CD14-positive monocyte (primary cell): ENCODE measurements at regions not wholly inside any gene's neighbourhood (a gene's known extent, or its start where the extent isn't known, plus 50 kb on each side); places are given as distances from the start of the nearest gene placed in this dataset.

ENCODE experiments used
- DNase-seq, 3 donors: peaks; one replicate each; pipeline ENCODE4 v3.0.0-alpha.2; 2011 to 2022
- H2AFZ ChIP-seq: 2 replicates; pipeline ENCODE4 v1.6.0; 2012; ENCODE audit warnings: mild to moderate bottlenecking, low read depth, low read length, inconsistent platforms; ENCODE audit not compliant: insufficient read depth, poor library complexity, severe bottlenecking
- H3K27ac ChIP-seq, 2 donors: 1 replicate in 1 of 2; 2 replicates in 1 of 2; pipeline ENCODE4 v1.5.1; 2012 to 2013; ENCODE audit warnings: low read length in 2 of 2, control low read depth in 1 of 2, inconsistent platforms in 1 of 2, low read depth in 1 of 2, mild to moderate bottlenecking in 1 of 2
- H3K27me3 ChIP-seq, 2 donors: one replicate each; pipeline versions ENCODE4 v1.6.0 to v1.6.1; 2011 to 2013; ENCODE audit warnings: low read length in 2 of 2; ENCODE audit not compliant: control insufficient read depth in 2 of 2, insufficient read depth in 2 of 2
- H3K36me3 ChIP-seq, 2 donors: replicated peaks in 1 of 2; 1 replicate in 1 of 2; 2 replicates in 1 of 2; pipeline versions ENCODE4 v1.5.1 to v1.6.1; 2012 to 2013; ENCODE audit warnings: low read length in 2 of 2, control low read depth in 1 of 2, inconsistent platforms in 1 of 2, mild to moderate bottlenecking in 1 of 2; ENCODE audit not compliant: insufficient read depth in 2 of 2, control insufficient read depth in 1 of 2
- H3K4me1 ChIP-seq, 2 donors: 1 replicate in 1 of 2; 2 replicates in 1 of 2; pipeline versions ENCODE4 v1.5.1 to v1.6.1; 2012 to 2013; ENCODE audit warnings: low read length in 2 of 2, control low read depth in 1 of 2, inconsistent platforms in 1 of 2, mild to moderate bottlenecking in 1 of 2, moderate library complexity in 1 of 2; ENCODE audit not compliant: insufficient read depth in 2 of 2, control insufficient read depth in 1 of 2
- H3K4me2 ChIP-seq: replicated peaks from 2 replicates; pipeline ENCODE3; 2012; ENCODE audit warnings: low read length, moderate library complexity, mild to moderate bottlenecking; ENCODE audit not compliant: poor library complexity, severe bottlenecking; ENCODE audit errors: extremely low read depth
- H3K4me3 ChIP-seq, 3 experiments: fragments of 200-600 bp in 1 of 3; sonication (generic) in 1 of 3; replicated peaks in 1 of 3; 1 replicate in 2 of 3; 2 replicates in 1 of 3; pipeline ENCODE4 v1.5.1; 2011 to 2013; ENCODE audit warnings: low read length in 3 of 3, mild to moderate bottlenecking in 3 of 3, control low read depth in 2 of 3, low read depth in 2 of 3, inconsistent platforms in 1 of 3, moderate library complexity in 1 of 3
- H3K79me2 ChIP-seq: 2 replicates; pipeline ENCODE4 v1.6.0; 2012; ENCODE audit warnings: mild to moderate bottlenecking, control low read depth, inconsistent platforms, low read length, moderate library complexity; ENCODE audit not compliant: insufficient read depth
- H3K9ac ChIP-seq: 2 replicates; pipeline ENCODE4 v1.6.0; 2017; ENCODE audit warnings: low read length, mild to moderate bottlenecking; ENCODE audit not compliant: insufficient read depth, poor library complexity, severe bottlenecking
- H3K9me3 ChIP-seq, 2 donors: replicated peaks in 1 of 2; 1 replicate in 1 of 2; 2 replicates in 1 of 2; pipeline versions ENCODE4 v1.5.1 to v1.6.1; 2012 to 2013; ENCODE audit warnings: low read length in 2 of 2, control low read depth in 1 of 2; ENCODE audit not compliant: control insufficient read depth in 1 of 2, insufficient read depth in 1 of 2
- H4K20me1 ChIP-seq: 2 replicates; pipeline ENCODE4 v1.6.0; 2012; ENCODE audit warnings: mild to moderate bottlenecking, low read length, control low read depth, moderate library complexity; ENCODE audit not compliant: insufficient read depth
- H3K27ac Mint-ChIP-seq, 7 donors: one replicate each; pipeline ENCODE4 v1.8.0; 2020; ENCODE audit warnings: mild to moderate bottlenecking in 7 of 7, mixed read lengths in 7 of 7, moderate library complexity in 6 of 7, inconsistent platforms in 2 of 7
- H3K27me3 Mint-ChIP-seq, 3 donors: one replicate each; pipeline ENCODE4 v1.8.0; 2021 to 2022; ENCODE audit warnings: low read depth in 3 of 3, mild to moderate bottlenecking in 3 of 3, mixed read lengths in 3 of 3, moderate library complexity in 3 of 3, inconsistent platforms in 1 of 3
- H3K36me3 Mint-ChIP-seq, 2 donors: one replicate each; pipeline ENCODE4 v1.8.0; 2020; ENCODE audit warnings: mixed read lengths in 2 of 2, inconsistent platforms in 1 of 2, mild to moderate bottlenecking in 1 of 2
- H3K4me1 Mint-ChIP-seq: one replicate; pipeline ENCODE4 v1.8.0; 2020; ENCODE audit warnings: mild to moderate bottlenecking, mixed read lengths
- H3K4me3 Mint-ChIP-seq, 2 donors: one replicate each; pipeline ENCODE4 v1.8.0; 2020; ENCODE audit warnings: mild to moderate bottlenecking in 2 of 2, mixed read lengths in 2 of 2, moderate library complexity in 1 of 2
- H3K9me3 Mint-ChIP-seq, 7 donors: one replicate each; pipeline ENCODE4 v1.8.0; 2020 to 2022; ENCODE audit warnings: mixed read lengths in 7 of 7, mild to moderate bottlenecking in 6 of 7, moderate library complexity in 6 of 7, inconsistent platforms in 2 of 7
- WGBS: methylation state at CpG from one replicate; pipeline ENCODE4 v1.1.5; 2013; ENCODE audit warnings: missing lambda C conversion rate; ENCODE audit not compliant: insufficient coverage; 5-methylcytosine and 5-hydroxymethylcytosine counted together
- intact Hi-C, 2 donors: fragments of 100-400 bp; cut with micrococcal nuclease; formaldehyde crosslinking; loops; one replicate each; pipeline versions ENCODE4 v1.15.0 to v1.15.1; 2023
- TF ChIP-seq, protein P1 (sequence below): fragments of 200-600 bp; IDR thresholded peaks from one replicate; pipeline ENCODE4 v1.8.0; 2022; ENCODE audit warnings: antibody characterized with exemption, mild to moderate bottlenecking

DNA sequence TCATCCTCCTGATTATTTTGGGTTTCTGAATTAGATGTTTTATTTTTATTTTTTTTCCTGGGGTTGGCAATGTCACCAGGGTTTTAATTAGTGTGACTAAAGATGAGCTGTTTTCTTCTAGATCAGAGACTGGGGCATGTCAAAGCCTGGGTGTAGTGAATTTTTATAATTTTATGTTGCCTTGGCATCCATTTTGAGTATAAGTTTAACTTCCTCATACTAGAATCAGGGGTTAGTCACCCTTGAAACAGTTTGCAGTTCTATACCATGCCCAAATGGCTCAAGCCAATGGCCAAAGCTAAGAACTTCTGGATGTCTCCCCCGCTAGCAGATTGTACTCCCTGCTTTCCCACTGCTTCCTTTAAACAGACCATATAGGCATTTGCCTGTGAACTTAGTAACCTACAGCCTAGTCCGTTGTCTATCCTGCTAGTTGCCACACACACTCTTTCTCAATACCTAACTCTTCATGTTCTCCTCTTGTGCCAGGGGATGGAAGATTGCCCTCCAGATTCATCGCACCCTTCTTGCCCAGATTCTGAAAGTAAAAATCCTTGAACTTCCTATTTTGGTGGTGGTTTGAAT, 54.5 kb downstream of the KIAA0408 start:
- 67% methylated on average over 2 of the region's 3 CpGs for WGBS

DNA sequence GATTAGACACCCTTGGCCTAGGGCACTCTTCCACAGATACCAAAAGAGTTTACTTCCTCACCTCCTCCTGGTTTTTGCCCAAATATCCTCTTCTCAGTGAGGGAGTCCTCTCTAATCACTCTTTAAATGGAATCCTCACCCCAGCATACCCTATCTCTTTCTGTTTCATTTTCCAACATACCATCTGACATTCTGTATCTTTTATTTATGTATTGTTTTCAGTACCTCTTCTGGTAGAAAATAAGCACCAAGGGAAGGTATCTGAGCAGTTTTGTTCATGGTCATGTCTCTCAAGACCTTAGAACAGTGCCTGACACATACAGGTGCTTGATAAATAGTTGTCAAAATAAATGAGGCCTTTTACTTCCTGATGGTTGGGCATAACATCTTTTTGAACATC, 55.1 kb downstream of the KIAA0408 start:
- Mint-ChIP-seq H3K36me3 (no peaks in the 10 kb centered on the region), H3K27ac (peak overlapping the region in 1 of 7 donors; percentile 35), H3K9me3 (peaks cover 2 to 8% (median 6%) of the 10 kb centered on the region in 7 donors), H3K27me3 (peaks cover 0 to 1% (median 0%) of the 10 kb centered on the region in 3 donors), H3K4me3 (no peak overlapping the region), H3K4me1 (peaks cover 9% of the 10 kb centered on the region)
- DNase-seq, result no peak
- Histone ChIP-seq H3K36me3 (no peaks in the 10 kb centered on the region), H3K79me2 (no peaks in the 10 kb centered on the region), H3K4me1 (no peaks in the 10 kb centered on the region), H2AFZ (no peak overlapping the region), H3K4me3 (no peak overlapping the region), H3K9me3 (no peaks in the 10 kb centered on the region), H3K27ac (no peak overlapping the region), H3K9ac (no peak overlapping the region), H4K20me1 (no peaks in the 10 kb centered on the region), H3K27me3 (no peaks in the 10 kb centered on the region), H3K4me2 (no peak overlapping the region)
- TF ChIP-seq, protein P1, sequence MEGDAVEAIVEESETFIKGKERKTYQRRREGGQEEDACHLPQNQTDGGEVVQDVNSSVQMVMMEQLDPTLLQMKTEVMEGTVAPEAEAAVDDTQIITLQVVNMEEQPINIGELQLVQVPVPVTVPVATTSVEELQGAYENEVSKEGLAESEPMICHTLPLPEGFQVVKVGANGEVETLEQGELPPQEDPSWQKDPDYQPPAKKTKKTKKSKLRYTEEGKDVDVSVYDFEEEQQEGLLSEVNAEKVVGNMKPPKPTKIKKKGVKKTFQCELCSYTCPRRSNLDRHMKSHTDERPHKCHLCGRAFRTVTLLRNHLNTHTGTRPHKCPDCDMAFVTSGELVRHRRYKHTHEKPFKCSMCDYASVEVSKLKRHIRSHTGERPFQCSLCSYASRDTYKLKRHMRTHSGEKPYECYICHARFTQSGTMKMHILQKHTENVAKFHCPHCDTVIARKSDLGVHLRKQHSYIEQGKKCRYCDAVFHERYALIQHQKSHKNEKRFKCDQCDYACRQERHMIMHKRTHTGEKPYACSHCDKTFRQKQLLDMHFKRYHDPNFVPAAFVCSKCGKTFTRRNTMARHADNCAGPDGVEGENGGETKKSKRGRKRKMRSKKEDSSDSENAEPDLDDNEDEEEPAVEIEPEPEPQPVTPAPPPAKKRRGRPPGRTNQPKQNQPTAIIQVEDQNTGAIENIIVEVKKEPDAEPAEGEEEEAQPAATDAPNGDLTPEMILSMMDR, result no peak
- intact Hi-C loops, result no loop called here

More for the DNA sequence above, 54.5 kb downstream of the KIAA0408 start:
- Histone ChIP-seq H2AFZ (no peak overlapping the region), H3K4me3 (no peak overlapping the region), H3K79me2 (no peaks in the 10 kb centered on the region), H3K9ac (no peak overlapping the region), H3K36me3 (no peaks in the 10 kb centered on the region), H3K9me3 (no peaks in the 10 kb centered on the region), H3K4me2 (no peak overlapping the region), H3K27ac (no peak overlapping the region), H4K20me1 (no peaks in the 10 kb centered on the region), H3K27me3 (no peaks in the 10 kb centered on the region), H3K4me1 (no peaks in the 10 kb centered on the region)
- peak overlapping the region in 4 of 7 donors; percentile 1 to 37 (median 8) for H3K27ac Mint-ChIP-seq
- TF ChIP-seq, protein P1, result no peak
- peaks cover 0 to 1% (median 0%) of the 10 kb centered on the region in 3 donors for H3K27me3 Mint-ChIP-seq
- no peaks in the 10 kb centered on the region for H3K36me3 Mint-ChIP-seq
- intact Hi-C loops, result no loop called here
- H3K4me1 Mint-ChIP-seq, result peaks cover 9% of the 10 kb centered on the region
- no peak for DNase-seq
- H3K9me3 Mint-ChIP-seq, result peaks cover 2 to 8% (median 6%) of the 10 kb centered on the region in 7 donors
- H3K4me3 Mint-ChIP-seq, result peak overlapping the region in 1 of 2 donors; percentile 41
